Epithelial cell of proximal tubule (primary cell): ENCODE measurements at regions not wholly inside any gene's neighbourhood (a gene's known extent, or its start where the extent isn't known, plus 50 kb on each side); places are given as distances from the start of the nearest gene placed in this dataset.
A peak's percentile ranks its signal among the peaks of the same experiment; 100 is the strongest.
"Not testable (repeated sequence)": the region's sequence is repeated elsewhere in the genome, so short reads cannot be mapped to it uniquely, and the experiment has no call there.

Experiments used
- DNase-seq: peaks from one replicate; pipeline ENCODE4 v3.0.0-alpha.2; 2011; ENCODE audit warnings: low read depth
- H3K4me3 ChIP-seq: 2 replicates; pipeline ENCODE4 v1.5.1; 2011; ENCODE audit warnings: low read depth, mild to moderate bottlenecking, low read length
- CTCF ChIP-seq: conservative IDR thresholded peaks from 2 replicates; pipeline ENCODE4 v1.5.1; 2012; ENCODE audit warnings: low read depth, mild to moderate bottlenecking, low read length

DNA sequence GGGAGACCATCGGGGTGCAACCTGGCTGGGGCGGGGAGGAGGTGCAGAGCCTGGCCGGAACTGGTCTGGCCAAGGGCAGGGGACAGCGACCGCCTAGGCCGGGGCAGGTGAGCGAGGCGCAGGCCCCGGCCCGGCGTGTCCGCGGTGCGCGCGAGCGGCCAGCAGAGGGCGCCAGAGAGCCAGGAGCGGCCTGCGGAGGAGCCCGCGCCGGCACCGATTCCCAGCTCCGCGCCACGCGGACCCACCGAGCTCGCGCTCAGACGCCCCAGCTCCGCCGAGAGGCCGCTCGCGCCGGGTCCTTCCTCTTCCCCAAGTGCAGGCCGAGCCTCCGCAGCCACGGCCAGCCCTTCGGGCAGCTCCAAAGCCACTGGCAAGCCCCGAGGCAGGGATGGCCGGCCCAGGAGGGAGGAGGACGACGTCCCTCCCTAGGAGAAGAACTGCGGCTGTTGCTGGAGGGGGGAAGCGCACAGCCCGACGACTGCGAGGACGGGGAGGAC is 128.9 kb upstream of the HMX1 start:
- DNase-seq = not testable (repeated sequence)
- peak; percentile 50 for TF ChIP-seq CTCF
- peak overlapping the region; percentile 31 for H3K4me3 ChIP-seq

DNA sequence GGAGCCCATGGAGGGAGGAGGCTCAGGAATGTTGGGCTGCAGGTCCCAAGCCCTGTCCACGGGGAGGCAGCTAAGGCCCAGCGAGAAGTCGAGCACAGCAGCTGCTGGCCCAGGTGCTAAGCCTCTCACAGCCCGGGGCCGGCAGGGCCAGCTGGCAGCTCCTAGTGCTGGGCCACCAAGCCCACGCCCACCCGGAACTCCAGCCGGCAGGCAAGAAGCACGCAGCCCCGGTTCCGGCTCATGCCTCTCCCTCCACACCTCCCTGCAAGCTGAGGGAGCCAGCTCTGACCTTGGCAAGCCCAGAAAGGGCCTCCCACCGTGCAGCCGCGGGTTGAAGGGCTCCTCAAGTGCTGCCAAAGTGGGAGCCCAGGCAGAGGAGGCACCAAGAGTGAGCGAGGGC is 121.3 kb upstream of the HMX1 start:
- H3K4me3 ChIP-seq, DNase-seq: not testable (repeated sequence)

DNA sequence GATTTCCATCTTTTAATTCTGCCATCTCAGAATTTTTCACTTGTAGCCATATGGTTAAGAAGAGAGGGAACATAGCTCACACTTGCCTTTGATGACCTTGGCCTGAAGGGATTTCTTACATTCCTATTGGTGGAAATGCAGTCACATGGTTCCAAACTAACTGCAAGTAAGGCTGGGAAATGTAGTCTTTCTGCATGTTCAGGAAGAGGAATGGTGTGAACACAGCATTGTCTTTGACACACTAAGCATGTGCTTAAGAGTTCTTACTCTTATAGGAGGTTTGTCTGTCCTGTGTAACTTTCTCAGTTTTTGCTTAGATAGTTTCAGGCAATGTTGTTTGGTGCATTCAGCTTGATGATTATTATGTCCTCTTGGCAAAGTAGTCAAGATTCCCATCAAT is 119.8 kb upstream of the HMX1 start:
- DNase-seq = not testable (repeated sequence)

DNA sequence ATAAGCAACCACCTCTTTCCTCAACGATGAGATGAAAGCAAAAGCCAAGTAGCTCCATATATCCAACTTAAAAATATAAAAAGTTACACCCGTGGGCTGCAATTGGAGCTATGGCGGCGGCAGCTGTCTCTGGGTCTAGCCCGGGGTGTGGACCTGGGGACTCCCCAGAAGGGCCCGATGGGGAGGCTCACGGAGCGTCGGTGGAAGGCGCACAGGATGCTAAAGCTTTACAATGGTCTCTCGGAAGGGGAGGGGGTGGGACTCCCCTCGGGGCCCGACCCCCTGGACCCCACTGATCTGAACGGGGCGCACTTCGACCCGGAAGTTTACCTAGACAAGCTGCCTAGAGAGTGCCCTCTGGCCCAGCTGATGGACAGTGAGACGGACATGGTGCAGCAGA is 118.7 kb upstream of the HMX1 start:
- DNase-seq, H3K4me3 ChIP-seq: not testable (repeated sequence)

More for the DNA sequence above, 119.8 kb upstream of the HMX1 start:
- H3K4me3 ChIP-seq = not testable (repeated sequence)

- not testable (repeated sequence) for H3K4me3 ChIP-seq, DNase-seq
Measured at GRCh38 chr4:8985786-8986185, 114.1 kb upstream of the HMX1 start.

- DNase-seq, H3K4me3 ChIP-seq: not testable (repeated sequence)
Measured at GRCh38 chr4:8984641-8985040, 113.0 kb upstream of the HMX1 start.

DNA sequence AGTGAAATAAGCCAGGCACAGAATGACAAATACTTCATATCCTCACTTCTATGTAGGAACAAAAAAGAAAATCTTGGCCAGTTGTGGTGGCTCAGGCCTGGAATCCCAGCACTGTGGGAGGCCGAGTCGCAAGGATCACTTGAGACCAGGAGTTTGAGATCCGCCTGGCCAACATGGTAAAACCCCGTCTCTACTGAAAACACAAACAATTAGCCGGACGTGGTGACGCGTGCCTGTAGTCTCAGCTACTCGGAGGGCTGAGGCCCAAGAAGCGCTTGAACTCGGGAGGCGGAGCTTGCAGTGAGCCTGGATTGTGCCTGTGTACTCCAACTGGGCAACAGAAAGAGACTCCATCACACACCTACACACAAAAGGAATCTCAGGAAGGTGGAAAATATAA is 112.3 kb upstream of the HMX1 start:
- not testable (repeated sequence) for H3K4me3 ChIP-seq, DNase-seq

DNA sequence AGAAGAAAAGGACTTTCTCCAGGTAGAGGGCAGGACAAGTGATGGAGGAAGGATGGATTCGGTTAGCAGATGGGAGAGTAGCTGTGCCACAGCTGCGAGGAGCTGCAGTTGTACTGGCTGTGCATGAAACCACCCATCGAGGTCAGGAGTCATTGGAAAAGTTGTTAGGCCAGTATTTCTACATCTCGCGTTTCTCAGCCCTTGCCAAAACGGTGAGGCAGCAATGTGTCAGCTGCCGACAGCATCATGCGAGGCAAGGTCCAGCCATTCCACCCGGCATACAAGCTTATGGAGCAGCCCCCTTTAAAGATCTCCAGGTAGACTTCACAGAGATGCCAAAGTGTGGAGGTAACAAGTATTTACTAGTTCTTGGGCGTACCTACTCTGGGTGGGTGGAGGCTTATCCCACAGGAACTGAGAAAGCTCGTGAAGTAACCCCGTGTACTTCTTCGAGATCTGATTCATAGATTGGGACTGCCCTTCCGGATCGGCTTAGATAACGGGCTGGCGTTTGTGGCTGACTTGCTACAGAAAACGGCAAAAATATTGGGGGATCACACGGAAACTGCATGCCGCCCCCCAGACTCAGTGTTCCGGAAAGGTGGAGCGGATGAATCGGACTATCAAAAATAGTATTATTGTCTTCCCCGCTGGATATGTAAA is 105.0 kb upstream of the HMX1 start:
- not testable (repeated sequence) for H3K4me3 ChIP-seq, DNase-seq

DNA sequence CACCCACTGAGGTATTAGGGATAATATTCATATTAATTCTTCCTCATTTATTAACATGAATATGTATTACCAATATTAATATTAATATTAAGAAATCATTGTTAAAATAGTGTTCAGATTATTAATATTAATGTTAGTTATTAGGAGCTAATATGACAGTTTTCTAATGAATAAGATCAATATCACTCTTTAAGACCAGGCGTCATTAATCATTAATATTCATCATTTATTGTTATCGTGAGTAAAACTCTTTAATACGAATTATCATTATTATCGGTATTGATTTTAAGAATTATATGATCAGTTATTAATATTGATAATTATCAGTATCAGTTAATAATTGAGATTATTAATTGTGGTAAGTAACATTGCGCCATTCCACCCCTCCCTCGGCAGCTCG is 101.0 kb upstream of the HMX1 start:
- DNase-seq = not testable (repeated sequence)

DNA sequence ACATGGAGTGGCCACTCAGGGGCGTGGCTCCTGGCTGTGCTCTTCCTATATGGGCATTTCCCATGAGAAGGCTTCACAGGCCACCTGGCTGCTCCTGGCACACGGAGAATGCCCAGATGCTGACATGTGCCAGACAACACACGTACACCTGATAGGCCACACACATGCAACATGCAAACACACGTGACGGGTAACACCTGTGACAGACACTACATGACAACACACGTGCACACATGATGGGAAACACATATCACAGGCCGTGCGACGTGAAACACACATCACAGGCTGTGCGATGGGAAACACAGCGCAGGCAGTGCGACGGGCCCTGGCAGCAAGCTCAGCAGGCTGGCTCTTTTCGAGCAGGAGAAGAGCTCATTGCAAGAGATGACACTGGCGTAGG is 94.3 kb upstream of the HMX1 start:
- not testable (repeated sequence) for DNase-seq, H3K4me3 ChIP-seq

More for the DNA sequence above, 101.0 kb upstream of the HMX1 start:
- H3K4me3 ChIP-seq = not testable (repeated sequence)

- H3K4me3 ChIP-seq, DNase-seq: not testable (repeated sequence)
Measured at GRCh38 chr4:8964201-8964788, 92.7 kb upstream of the HMX1 start.

GRCh38 chr4:8963533-8963932 is 91.9 kb upstream of the HMX1 start:
- not testable (repeated sequence) for DNase-seq, H3K4me3 ChIP-seq

GRCh38 chr4:8961343-8961742 is 89.7 kb upstream of the HMX1 start:
- H3K4me3 ChIP-seq, DNase-seq: not testable (repeated sequence)
- TF ChIP-seq CTCF = peak; percentile 50

DNA sequence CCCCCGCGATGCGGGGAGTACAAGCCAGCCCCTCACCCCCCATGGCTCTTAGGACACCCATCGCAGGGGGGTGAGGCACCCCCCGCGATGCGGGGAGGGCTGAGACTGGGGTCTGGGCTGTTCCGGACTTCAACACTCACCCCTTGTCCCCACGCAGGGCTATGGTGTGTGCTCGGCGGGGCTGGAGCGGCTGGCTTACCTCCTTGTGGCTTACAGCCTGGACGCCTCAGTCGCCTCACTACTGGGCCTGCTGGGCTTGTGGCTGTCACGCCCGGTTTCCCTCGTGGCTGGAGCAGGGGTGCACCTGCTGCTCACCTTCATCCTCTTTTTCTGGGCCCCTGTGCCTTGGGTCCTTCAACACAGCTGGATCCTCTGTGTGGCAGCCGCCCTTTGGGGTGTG is 87.8 kb upstream of the HMX1 start:
- H3K4me3 ChIP-seq, DNase-seq: not testable (repeated sequence)

DNA sequence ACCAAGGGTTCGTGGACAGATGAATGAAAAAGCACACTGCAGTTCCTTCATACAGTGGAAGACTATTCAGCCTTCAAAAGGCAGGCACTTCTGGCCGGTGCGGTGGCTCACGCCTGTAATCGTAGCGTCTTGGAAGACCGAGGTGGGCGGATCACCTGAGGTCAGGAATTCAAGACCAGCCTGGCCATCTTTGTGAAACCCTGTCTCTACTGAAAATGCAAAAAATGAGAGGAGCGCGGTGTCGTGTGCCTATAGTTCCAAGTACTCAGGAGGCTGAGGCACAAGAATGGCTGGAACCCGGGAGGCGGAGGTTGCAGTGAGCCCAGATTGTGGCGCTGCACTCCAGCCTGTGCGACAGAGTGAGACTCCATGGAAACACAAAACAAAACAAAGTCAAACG is 82.4 kb upstream of the HMX1 start:
- not testable (repeated sequence) for H3K4me3 ChIP-seq, DNase-seq

DNA sequence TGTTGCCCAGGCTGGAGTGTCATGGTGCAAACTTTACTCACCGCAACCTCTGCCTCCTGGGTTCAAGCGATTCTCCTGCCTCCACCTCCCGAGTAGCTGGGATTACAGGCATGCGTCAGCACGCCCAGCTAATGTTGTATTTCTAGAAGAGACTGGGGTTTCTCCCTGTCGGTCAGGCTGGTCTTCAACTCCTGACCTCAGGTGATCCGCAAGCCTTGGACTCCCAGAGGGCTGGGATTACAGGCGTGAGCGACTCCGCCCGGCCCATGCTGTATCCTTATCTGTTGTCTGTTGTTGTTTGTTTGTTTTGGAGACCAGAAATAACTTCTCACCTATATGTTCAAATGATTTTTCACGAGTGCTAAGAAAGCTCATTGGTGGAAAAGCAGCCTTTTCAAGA is 81.2 kb upstream of the HMX1 start:
- H3K4me3 ChIP-seq, DNase-seq: not testable (repeated sequence)

GRCh38 chr4:8952109-8952508 is 80.5 kb upstream of the HMX1 start:
- not testable (repeated sequence) for H3K4me3 ChIP-seq, DNase-seq

DNA sequence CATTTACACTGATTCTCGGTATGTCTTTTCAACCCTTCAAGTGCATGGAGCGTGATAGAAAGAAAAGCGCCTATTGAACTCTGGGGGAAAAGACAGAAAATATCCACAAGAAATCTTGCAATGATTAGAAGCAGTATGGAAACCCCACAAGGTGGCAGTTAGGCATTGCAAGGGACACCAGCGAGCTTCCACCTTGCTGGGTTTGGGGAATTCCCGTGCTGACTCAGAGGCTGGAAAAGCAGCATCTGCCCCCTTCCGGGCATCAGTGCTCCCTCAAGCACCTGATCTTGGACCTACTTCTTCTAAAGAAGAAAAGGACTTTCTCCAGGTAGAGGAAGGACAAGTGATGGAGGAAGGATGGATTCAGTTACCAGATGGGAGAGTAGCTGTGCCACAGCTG is 73.9 kb upstream of the HMX1 start:
- not testable (repeated sequence) for H3K4me3 ChIP-seq, DNase-seq
